ENCODE measurements at regions not wholly inside any gene's neighbourhood (a gene's known extent, or its start where the extent isn't known, plus 50 kb on each side); places are given as distances from the start of the nearest gene placed in this dataset.

DNA sequence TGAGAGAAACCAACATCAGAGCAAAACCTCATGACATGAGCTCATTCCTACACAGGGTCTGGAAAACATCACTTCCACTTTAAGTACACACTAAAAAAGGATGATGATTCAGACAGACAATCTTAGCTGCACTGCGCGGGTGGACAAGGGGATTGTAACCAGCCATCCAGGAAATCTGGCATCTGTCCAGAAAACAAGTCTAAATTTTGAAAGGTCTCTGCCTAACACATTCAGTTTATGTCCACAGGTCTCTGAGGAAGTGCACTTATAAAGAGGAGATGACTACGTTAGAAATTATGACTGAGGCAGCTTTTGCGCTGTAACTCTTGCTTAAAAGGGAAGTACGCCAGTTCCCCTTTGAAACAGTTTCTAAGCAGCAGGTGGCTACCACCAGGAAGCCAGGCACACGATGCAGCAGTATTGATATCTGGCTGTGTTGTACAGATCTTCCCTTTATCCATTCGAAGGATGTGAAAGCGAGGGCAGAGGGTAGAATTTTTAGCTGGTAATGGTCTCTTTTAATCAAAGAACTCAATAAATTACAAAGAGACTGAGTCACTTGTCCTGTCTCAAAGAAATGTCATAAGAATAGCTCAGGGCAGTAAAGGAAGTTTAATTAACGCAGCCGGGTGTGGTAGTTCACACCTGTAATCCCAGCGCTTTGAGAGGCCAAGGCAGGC, 128.0 kb downstream of the SETD4 start:
- H3K27ac ChIP-seq (ENCODE audit: low read length) = peak overlapping the region; percentile 63
- no peaks in the 10 kb centered on the region for H4K20me1 ChIP-seq (ENCODE audit: insufficient read depth, low read length)
- peaks cover 14% of the 10 kb centered on the region for H3K4me1 ChIP-seq (ENCODE audit: low read length)
- H3K27me3 ChIP-seq (replicated peaks; ENCODE audit: insufficient read depth, low read length) = no peaks in the 10 kb centered on the region
- H3K36me3 ChIP-seq (replicated peaks; ENCODE audit: insufficient read depth, low read length) = no peaks in the 10 kb centered on the region
- H2AFZ ChIP-seq (ENCODE audit: low read length) = peak overlapping the region; percentile 14
- H3F3A ChIP-seq (ENCODE audit: insufficient read depth, low read length) = peaks cover 10% of the 10 kb centered on the region; the same call in 1 of the 2 replicates
- no peak for TF ChIP-seq EZH2 (optimal IDR thresholded peaks at IDR 0.05; ENCODE audit: low read depth, low read length)
- TF ChIP-seq EZH2phosphoT487 (IDR thresholded peaks at IDR 0.05; ENCODE audit: low read length) = no peak
- TF ChIP-seq, protein P1, sequence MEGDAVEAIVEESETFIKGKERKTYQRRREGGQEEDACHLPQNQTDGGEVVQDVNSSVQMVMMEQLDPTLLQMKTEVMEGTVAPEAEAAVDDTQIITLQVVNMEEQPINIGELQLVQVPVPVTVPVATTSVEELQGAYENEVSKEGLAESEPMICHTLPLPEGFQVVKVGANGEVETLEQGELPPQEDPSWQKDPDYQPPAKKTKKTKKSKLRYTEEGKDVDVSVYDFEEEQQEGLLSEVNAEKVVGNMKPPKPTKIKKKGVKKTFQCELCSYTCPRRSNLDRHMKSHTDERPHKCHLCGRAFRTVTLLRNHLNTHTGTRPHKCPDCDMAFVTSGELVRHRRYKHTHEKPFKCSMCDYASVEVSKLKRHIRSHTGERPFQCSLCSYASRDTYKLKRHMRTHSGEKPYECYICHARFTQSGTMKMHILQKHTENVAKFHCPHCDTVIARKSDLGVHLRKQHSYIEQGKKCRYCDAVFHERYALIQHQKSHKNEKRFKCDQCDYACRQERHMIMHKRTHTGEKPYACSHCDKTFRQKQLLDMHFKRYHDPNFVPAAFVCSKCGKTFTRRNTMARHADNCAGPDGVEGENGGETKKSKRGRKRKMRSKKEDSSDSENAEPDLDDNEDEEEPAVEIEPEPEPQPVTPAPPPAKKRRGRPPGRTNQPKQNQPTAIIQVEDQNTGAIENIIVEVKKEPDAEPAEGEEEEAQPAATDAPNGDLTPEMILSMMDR (IDR thresholded peaks at IDR 0.05; ENCODE audit: low read length) = no peak
- peak overlapping the region; percentile 29; the same call in 1 of the 2 replicates for H3K9ac ChIP-seq (ENCODE audit: low read length)
- H3K4me3 ChIP-seq (ENCODE audit: low read length) = peak overlapping the region; percentile 7; the same call in 1 of the 2 replicates
- H3K79me2 ChIP-seq (ENCODE audit: low read length) = no peaks in the 10 kb centered on the region
- DNase-seq = peak; percentile 87
- H3K4me2 ChIP-seq (ENCODE audit: low read depth, low read length) = peak overlapping the region; percentile 58
- no peaks in the 10 kb centered on the region for H3K9me2 ChIP-seq (replicated peaks; ENCODE audit: insufficient read depth, low read length)
- H3K9me3 ChIP-seq (replicated peaks; ENCODE audit: insufficient read depth, low read length) = no peaks in the 10 kb centered on the region

DNA sequence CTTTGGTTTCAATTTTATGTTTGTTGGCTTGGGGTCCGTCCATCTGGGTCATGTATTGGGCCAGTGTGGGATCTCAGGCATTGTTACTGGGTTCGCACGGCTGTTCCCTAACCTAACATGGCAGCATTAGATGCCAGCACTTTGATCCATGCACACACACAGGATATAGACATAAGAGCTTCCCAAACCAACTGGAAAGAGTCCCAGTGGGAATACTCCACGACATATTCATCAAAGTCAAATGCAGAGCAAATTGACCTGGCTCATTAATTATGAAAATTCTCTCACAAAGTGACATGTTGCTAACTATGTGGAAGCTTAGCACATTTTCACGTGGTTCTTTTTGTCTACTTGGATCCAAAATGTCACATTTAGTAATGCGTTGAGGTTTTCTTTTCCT, 130.4 kb downstream of the SETD4 start:
- no peaks in the 10 kb centered on the region for H3K79me2 ChIP-seq (ENCODE audit: low read length)
- H3K27me3 ChIP-seq (replicated peaks; ENCODE audit: insufficient read depth, low read length) = no peaks in the 10 kb centered on the region
- no peaks in the 10 kb centered on the region for H3K9me2 ChIP-seq (replicated peaks; ENCODE audit: insufficient read depth, low read length)
- H4K20me1 ChIP-seq (ENCODE audit: insufficient read depth, low read length) = no peaks in the 10 kb centered on the region
- no peak for DNase-seq
- H2AFZ ChIP-seq (ENCODE audit: low read length) = no peak overlapping the region
- no peak overlapping the region for H3K4me2 ChIP-seq (ENCODE audit: low read depth, low read length)
- no peak overlapping the region for H3K27ac ChIP-seq (ENCODE audit: low read length)
- H3K4me1 ChIP-seq (ENCODE audit: low read length) = peaks cover 14% of the 10 kb centered on the region
- TF ChIP-seq, protein P1 (IDR thresholded peaks at IDR 0.05; ENCODE audit: low read length) = no peak
- TF ChIP-seq EZH2phosphoT487 (IDR thresholded peaks at IDR 0.05; ENCODE audit: low read length) (no peak), EZH2 (optimal IDR thresholded peaks at IDR 0.05; ENCODE audit: low read depth, low read length) (no peak)
- H3K9me3 ChIP-seq (replicated peaks; ENCODE audit: insufficient read depth, low read length) = no peaks in the 10 kb centered on the region
- H3K4me3 ChIP-seq (ENCODE audit: low read length) = no peak overlapping the region
- no peaks in the 10 kb centered on the region for H3K36me3 ChIP-seq (replicated peaks; ENCODE audit: insufficient read depth, low read length)
- peaks cover 10% of the 10 kb centered on the region; the same call in 1 of the 2 replicates for H3F3A ChIP-seq (ENCODE audit: insufficient read depth, low read length)
- no peak overlapping the region for H3K9ac ChIP-seq (ENCODE audit: low read length)

DNA sequence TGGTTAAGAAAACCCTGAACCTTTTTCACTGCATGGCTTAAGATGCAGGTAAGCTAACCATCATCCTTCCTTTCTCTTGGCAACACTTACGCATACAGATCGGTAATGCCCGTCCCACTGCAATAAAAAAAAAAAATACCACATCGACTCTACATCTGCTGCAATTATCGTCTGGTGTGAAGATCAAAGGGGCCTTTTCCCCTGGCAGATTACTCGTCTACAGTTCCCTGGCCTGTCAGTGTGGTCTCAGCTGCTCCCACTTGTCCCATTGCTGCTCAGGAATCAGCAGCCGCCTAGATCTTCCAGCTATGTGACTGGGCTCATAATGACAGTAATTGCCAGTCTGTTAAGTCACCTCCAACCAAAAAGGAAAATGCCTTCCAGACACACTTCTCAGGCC, 133.1 kb downstream of the SETD4 start:
- Histone ChIP-seq H3K9ac (ENCODE audit: low read length) (no peak overlapping the region), H3K79me2 (ENCODE audit: low read length) (no peaks in the 10 kb centered on the region), H3K36me3 (replicated peaks; ENCODE audit: insufficient read depth, low read length) (no peaks in the 10 kb centered on the region), H3K27me3 (replicated peaks; ENCODE audit: insufficient read depth, low read length) (no peaks in the 10 kb centered on the region), H3K4me2 (ENCODE audit: low read depth, low read length) (no peak overlapping the region), H3F3A (ENCODE audit: insufficient read depth, low read length) (peaks cover 7% of the 10 kb centered on the region; the same call in 1 of the 2 replicates), H3K27ac (ENCODE audit: low read length) (no peak overlapping the region), H3K4me3 (ENCODE audit: low read length) (no peak overlapping the region), H2AFZ (ENCODE audit: low read length) (no peak overlapping the region), H3K4me1 (ENCODE audit: low read length) (peaks cover 6% of the 10 kb centered on the region), H4K20me1 (ENCODE audit: insufficient read depth, low read length) (no peaks in the 10 kb centered on the region), H3K9me2 (replicated peaks; ENCODE audit: insufficient read depth, low read length) (no peaks in the 10 kb centered on the region), H3K9me3 (replicated peaks; ENCODE audit: insufficient read depth, low read length) (no peaks in the 10 kb centered on the region)
- DNase-seq = no peak
- TF ChIP-seq EZH2 (optimal IDR thresholded peaks at IDR 0.05; ENCODE audit: low read depth, low read length) = no peak
- no peak for TF ChIP-seq EZH2phosphoT487 (IDR thresholded peaks at IDR 0.05; ENCODE audit: low read length)
- TF ChIP-seq, protein P1 (IDR thresholded peaks at IDR 0.05; ENCODE audit: low read length) = no peak
